GM19395 (cell line): ENCODE measurements at regions not wholly inside any gene's neighbourhood (a gene's known extent, or its start where the extent isn't known, plus 50 kb on each side); places are given as distances from the start of the nearest gene placed in this dataset.

Source experiments
- ATAC-seq: cut with Tn5 transposase; IDR thresholded peaks from one replicate; pipeline ENCODE4 v1.9.1; 2021; ENCODE audit warnings: mild to moderate bottlenecking, moderate library complexity; ENCODE audit not compliant: unreplicated experiment

- no peak for ATAC-seq
Observed at GRCh38 chr13:99027661-99028425, 50.0 kb upstream of the DOCK9 start.

GRCh38 chr13:99028890-99029289 lies 51.0 kb upstream of the DOCK9 start:
- no peak for ATAC-seq

- no peak for ATAC-seq
Observed at GRCh38 chr13:99029576-99029975, 51.7 kb upstream of the DOCK9 start.

GRCh38 chr13:99030326-99030725 lies 52.5 kb upstream of the DOCK9 start:
- ATAC-seq = no peak

- ATAC-seq = no peak
Observed at GRCh38 chr13:99031832-99032231, 54.0 kb upstream of the DOCK9 start.

- no peak for ATAC-seq
Observed at GRCh38 chr13:99033814-99034213, 56.0 kb upstream of the DOCK9 start.

- no peak for ATAC-seq
Observed at GRCh38 chr13:99034333-99035085, 56.6 kb upstream of the DOCK9 start.

- no peak for ATAC-seq
Observed at GRCh38 chr13:99035715-99036114, 57.9 kb upstream of the DOCK9 start.

- no peak for ATAC-seq
Observed at GRCh38 chr13:99037756-99038155, 59.9 kb upstream of the DOCK9 start.

- no peak for ATAC-seq
Observed at GRCh38 chr13:99039718-99040280, 61.9 kb upstream of the DOCK9 start.

- ATAC-seq = no peak
Observed at GRCh38 chr13:99040536-99041131, 62.8 kb upstream of the DOCK9 start.

- no peak for ATAC-seq
Observed at GRCh38 chr13:99041337-99041736, 63.5 kb upstream of the DOCK9 start.

- ATAC-seq = peak; percentile 51
Observed at GRCh38 chr13:99041788-99042187, 63.9 kb upstream of the DOCK9 start.

GRCh38 chr13:99042521-99043250 lies 64.8 kb upstream of the DOCK9 start:
- ATAC-seq = no peak

- ATAC-seq = no peak
Observed at GRCh38 chr13:99043831-99044231, 66.0 kb upstream of the DOCK9 start.

- ATAC-seq = no peak
Observed at GRCh38 chr13:99044764-99045163, 66.9 kb upstream of the DOCK9 start.

- ATAC-seq = no peak
Observed at GRCh38 chr13:99045396-99045795, 67.5 kb upstream of the DOCK9 start.

GRCh38 chr13:99046851-99047250 lies 69.0 kb upstream of the DOCK9 start:
- ATAC-seq = no peak

- no peak for ATAC-seq
Observed at GRCh38 chr13:99050983-99051488, 73.2 kb upstream of the DOCK9 start.

GRCh38 chr13:99051768-99052455 lies 74.0 kb upstream of the DOCK9 start:
- ATAC-seq = no peak
